IPS-18c (cell line): ENCODE measurements at regions not wholly inside any gene's neighbourhood (a gene's known extent, or its start where the extent isn't known, plus 50 kb on each side); places are given as distances from the start of the nearest gene placed in this dataset.
"Not testable (repeated sequence)": the region's sequence is repeated elsewhere in the genome, so short reads cannot be mapped to it uniquely, and the experiment has no call there.

Experiments
- H3K4me3 ChIP-seq: 2 replicates; pipeline ENCODE4 v1.7.0; 2013; ENCODE audit warnings: low read depth, mild to moderate bottlenecking, low read length, moderate library complexity; ENCODE audit not compliant: insufficient read depth
- H3K9me3 ChIP-seq: one replicate; pipeline ENCODE4 v1.6.1; 2013; ENCODE audit warnings: mild to moderate bottlenecking, low read length, moderate library complexity; ENCODE audit not compliant: control insufficient read depth, insufficient read depth

DNA sequence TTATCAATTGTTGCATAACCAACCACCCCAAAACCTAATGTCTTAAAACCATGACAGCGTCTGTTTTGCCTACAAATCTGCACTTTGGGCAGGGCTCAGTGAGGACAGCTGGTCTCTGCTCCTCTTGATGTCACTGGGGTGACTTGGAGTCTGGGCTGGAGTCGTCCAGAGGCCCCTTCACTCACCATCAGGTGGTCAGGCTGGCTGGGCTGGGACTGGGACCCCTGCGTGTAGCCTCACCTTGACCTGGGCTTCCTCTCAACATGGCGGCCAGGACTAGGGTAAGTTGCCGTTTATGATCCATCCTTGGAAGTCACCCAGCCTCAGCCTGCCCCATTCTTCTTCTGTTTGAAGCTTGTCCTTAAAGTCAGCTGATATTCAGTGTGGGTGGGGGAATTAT lies 116.8 kb upstream of the NKX1-1 start:
- H3K9me3 ChIP-seq, result peaks cover 2% of the 10 kb centered on the region
- H3K4me3 ChIP-seq, result no peak overlapping the region

DNA sequence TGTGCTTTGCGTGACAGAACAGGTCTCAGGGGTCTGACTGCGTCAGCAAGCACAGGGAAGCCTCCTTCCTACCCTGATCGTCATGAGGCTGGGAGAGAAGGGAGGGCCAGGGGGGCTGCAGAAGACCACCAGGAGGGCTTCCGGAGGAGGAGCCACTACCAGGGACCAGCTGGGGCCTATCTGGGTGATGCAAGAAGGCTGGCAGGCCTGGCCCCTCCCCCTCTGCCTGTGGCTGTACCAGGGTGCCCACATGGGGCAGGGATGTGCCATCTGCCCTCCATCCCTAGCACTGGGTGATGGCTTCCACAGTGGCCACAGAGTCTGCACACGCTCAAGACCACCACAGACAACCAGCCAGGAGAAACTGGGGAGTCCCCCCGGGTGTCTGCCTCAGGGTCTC lies 116.4 kb upstream of the NKX1-1 start:
- Histone ChIP-seq H3K4me3 (no peak overlapping the region), H3K9me3 (peaks cover 2% of the 10 kb centered on the region)

DNA sequence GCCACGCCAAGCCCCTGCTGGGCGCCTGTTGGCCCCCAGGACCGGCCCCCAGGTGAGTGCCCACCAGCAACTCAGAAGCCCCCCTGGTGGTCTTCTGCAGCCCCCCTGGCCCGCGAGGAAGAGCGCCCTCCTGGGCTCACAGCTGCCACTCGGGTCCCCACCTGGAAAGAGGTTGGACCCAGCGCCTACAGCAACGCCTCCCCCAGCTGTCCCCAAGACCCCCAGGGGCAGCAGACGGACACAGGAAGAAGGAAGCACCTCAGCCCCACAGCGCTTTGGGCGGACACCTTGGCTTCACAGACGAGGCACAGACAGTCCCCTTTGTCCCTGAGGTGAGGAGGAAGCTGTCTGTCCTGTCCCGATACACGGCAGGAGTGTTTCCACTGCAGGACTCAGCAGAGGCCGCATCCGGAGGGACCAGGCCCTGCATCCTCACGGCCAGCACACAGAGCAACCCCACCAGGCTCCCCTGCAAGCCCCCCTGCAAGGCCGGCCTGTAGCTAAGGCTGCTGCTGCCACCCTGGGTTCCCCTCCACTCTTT lies 115.6 kb upstream of the NKX1-1 start:
- Histone ChIP-seq H3K9me3 (peaks cover 2% of the 10 kb centered on the region), H3K4me3 (no peak overlapping the region)

- H3K9me3 ChIP-seq, H3K4me3 ChIP-seq: not testable (repeated sequence)
These were observed 114.7 kb upstream of the NKX1-1 start for GRCh38 chr4:1520795-1521576.

DNA sequence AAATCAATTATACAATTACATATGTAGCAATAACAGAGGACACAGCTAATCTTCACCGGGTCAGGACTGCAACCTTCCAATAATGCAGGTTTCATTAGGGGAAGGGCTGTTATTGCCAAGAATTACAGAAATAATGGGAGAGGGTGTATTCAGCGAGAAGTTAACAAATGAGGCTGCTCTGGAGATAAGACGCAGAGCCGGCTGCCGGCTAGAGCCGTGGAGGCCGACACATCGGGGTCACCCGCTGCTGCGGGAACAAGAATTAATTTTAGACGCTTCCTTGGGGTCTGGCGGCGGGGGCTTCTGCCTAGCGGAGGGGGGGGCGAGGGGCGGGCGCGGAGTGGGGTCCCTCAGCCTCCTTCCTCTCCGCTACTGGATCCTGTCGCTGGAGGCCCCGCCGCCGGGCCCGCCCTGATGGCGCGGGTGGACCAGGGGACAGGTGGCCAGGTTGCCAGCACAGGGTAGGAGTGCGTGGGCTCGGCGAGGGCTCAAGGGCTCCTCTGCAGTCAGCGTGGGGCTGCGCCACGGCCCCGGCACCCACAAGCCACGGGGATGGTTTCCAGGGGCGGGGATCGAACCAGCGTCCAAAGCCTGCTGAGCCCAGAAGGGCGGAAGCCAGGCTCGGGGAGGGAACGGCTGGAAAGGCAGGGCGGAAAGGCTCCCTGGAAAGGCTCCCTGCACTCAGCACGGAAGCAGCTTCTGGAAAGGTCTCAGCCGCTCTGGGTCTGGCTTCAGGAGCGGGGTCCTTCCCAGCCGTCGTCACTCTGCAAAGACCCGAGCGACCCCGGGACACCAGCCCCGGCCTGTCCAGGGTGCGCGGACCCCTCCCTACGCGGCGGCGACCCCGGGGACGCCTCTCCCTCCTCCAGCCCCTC lies 113.8 kb upstream of the NKX1-1 start:
- Histone ChIP-seq H3K4me3 (no peak overlapping the region), H3K9me3 (peaks cover 2% of the 10 kb centered on the region)

DNA sequence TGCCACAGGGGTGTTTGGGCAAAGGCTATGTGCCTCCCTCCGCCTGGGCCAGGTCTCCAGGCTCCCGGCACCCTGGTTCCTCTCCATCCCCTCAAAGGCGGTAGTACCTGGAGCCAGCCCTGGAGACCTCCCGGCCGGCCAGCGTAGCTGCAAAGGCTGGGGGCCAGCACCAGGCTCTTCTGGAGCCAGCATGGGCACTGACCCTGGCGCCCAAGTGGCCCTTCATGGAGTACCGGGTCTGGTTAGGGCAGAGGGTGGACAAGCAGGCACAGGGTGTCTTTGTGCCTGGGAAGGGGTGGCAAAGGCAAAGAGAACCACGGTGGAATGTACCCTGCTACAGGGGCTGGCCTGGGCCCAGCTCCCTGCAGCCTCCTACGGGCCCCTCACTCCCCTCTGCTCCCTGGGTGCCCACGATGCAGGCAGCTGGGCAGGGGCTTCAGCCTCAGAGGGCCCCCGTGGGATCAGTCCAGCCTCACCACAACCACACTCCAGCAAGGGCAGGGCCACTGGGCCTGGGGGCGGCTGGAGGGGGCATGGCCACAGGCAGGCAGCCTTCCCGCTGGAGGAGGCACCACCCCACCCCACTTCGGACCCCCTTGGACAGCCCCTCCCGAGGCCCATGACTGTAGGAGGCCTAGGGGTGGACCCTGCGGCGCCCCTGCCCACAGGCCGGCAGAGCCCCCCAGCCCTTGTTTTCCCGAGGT lies 112.9 kb upstream of the NKX1-1 start:
- H3K4me3 ChIP-seq, result no peak overlapping the region
- peaks cover 2% of the 10 kb centered on the region for H3K9me3 ChIP-seq

DNA sequence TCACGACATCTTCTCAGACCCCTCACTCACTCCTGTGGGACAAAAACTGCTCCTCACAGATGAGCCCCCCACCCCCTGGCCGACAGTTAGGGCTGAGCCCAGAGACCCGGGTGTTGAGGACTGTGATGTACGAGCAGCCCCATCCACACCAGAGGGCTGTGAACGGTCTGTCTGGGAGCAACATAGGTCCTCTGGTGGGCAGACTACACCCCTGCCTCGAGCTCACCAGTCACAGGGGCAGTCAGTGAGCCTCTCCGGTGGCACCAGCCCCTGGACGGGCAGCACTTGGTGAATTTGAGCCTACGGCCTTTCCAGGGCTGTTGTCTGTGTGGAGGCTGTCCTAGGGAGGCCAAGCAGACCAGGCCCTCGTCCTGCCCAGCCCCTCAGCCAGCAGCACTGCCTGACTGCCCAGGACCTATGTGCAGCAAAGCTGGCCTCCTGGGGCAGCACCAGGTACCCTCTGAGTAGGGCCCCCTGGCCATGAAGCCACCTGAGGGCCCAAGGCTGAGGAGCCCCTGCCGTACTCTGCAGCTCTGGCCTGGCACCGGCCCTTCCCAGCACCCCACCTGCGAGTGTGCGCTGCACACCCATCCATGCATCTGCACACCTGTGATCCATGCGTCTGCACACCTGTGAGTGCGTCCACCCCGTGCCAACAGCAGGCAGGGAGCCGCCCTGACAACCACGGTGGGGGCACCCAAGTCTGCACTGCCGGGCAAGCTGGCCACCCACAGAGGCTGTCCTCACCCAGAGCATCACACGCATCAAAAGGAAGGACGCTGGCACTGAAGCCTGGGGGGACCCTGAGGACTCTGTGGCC lies 111.6 kb upstream of the NKX1-1 start:
- no peak overlapping the region for H3K4me3 ChIP-seq
- H3K9me3 ChIP-seq, result no peaks in the 10 kb centered on the region

DNA sequence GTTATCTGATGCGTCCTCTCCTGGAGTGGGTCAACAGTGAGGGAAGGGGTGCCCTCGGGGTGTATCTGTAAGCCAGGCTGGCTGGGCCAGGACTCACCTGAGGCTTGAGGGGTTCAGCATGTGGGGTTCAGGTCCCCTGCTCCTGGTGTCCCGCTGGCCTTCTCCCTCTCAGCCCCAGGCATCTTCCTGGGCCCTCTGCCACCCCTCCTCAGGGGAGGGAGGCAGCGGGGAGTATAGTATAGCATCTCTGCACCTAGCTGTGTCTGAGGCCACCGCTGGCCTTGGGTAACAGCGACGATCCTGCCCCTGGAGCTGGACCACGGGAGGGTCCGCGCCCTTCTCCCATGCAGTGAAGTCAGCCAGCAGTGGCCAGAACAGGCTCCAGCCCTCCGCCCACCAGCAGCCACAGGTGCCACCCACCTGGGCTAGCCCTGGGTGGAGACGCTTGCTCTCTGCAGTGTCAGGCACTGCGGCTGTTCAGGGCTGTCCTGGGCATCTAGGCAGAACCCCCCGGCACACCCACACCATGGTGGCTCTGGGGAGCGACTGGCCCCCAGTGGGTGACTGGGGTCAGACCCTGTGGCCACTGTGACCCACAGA lies 110.7 kb upstream of the NKX1-1 start:
- Histone ChIP-seq H3K4me3 (no peak overlapping the region), H3K9me3 (no peaks in the 10 kb centered on the region)

DNA sequence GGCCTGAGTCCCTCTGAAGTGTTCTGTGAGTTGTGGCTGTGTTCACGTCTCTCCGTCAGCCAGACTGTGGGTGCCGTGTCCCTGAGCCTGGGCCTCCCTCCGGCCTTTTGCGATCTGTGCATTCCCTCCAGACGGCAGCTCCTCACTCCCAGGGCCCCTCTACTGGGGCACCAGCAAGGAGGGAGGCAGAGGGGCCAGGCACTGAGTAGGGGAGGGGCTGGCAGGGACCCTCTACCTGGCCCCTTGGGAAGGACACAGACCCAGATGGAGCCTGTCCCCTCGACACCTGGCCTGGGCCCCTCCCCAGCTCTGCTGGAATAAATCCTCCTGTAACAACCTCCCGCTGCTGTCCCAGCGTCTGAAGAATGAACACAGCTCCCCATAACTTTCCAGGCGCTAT lies 110.0 kb upstream of the NKX1-1 start:
- Histone ChIP-seq H3K4me3 (no peak overlapping the region), H3K9me3 (no peaks in the 10 kb centered on the region)

- H3K9me3 ChIP-seq, result no peaks in the 10 kb centered on the region
These were observed 109.5 kb upstream of the NKX1-1 start for GRCh38 chr4:1515763-1516162.

DNA sequence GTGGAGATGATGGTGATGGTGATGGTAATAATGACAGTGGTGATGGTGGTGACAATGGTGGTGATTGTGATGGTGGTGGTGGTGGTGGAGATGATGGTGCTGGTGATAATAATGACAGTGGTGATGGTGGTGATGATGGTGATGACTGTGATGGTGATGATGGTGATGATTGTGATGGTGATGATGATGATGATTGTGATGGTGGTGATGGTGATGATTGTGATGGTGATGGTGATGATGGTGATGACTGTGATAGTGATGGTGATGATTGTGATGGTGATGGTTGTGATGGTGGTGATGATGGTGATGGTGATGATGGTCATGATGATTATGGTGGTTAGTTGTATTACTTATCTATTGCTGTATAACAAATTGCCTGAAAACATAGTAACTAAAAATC lies 108.9 kb upstream of the NKX1-1 start:
- Histone ChIP-seq H3K9me3 (no peaks in the 10 kb centered on the region), H3K4me3 (no peak overlapping the region)

More at GRCh38 chr4:1515763-1516162, 109.5 kb upstream of the NKX1-1 start:
- H3K4me3 ChIP-seq, result no peak overlapping the region

GRCh38 chr4:1514612-1515011 lies 108.4 kb upstream of the NKX1-1 start:
- Histone ChIP-seq H3K4me3 (no peak overlapping the region), H3K9me3 (no peaks in the 10 kb centered on the region)

- H3K4me3 ChIP-seq, result no peak overlapping the region
These were observed 107.8 kb upstream of the NKX1-1 start for GRCh38 chr4:1513936-1514483.

DNA sequence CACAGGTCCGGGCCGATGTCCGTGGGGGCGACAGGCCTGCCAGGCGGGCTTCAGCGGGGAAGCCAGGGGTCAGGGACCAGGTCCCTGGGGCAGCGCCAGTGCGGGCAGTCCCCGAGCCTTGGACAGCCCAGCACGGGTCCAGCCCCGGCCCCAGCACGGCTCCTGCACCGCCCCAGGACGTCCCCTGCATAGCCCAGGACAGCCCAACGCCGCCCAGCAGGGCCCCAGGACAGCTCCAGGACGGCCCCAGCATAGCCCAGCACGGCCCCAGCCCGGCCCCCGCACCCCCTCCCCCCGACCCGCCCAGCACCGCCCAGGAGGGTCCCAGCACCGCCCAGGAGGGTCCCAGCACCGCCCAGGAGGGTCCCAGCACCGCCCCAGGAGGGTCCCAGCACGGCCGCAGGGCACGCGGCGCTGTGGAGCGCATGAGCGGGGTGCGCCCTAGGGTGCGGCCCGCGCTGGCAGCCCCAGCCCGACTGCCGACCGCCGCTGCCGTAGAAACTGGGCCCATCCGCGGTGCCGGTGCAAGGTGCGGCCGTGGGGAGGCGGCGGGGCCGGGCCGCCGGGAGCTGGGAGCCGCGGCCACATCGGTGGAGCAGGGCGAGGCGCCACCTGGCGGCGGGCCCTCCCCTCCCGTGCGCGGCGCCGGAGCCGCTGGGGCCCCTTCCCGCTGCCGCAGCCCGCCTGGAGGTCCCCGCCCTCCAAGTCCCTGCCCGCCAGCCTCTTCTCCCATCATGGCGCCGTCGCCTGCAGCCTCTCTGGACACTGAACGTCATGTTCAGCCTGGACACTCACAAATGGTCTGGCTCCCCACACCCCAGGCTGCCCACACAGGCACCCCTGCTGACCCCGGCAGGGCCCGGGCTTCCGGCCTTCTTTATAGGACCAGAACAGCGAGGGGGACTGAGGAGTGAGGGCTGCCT lies 106.8 kb upstream of the NKX1-1 start:
- Histone ChIP-seq H3K9me3 (no peaks in the 10 kb centered on the region), H3K4me3 (peak overlapping the region; percentile 41)

More at GRCh38 chr4:1513936-1514483, 107.8 kb upstream of the NKX1-1 start:
- no peaks in the 10 kb centered on the region for H3K9me3 ChIP-seq

DNA sequence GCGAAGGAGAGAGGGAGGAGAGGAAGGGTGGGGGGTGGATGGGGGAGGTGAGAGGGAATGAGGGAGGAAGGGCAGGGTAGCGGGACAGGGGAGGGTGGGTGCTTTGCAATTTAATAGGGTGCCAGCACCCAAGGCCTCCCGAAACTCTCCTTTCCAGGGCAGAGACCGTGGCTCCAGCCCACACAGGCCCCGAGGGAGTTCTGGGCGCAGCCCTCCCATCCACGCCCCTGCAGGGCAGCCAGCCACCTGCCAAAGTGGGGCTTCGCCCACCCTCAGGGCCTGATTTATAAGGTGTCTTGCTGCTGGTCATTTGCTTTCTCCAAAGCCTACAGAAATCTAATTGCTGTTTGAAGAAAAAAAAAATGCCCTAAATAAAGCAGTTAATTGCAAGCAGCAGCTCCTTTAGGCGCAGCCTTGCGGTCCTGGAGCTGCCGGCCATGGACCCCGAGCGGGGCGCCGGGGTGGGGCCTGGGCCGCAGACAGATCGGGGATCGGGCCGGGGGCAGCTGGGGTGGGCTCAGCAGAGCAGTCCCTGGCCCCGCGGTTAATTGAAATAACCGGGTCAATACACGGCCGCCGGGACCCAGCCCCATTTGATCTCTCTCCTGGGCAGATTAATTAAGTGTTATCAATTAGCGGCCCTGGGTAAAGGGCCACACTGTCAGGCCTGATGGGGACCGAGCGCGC lies 106.0 kb upstream of the NKX1-1 start:
- H3K9me3 ChIP-seq, result no peaks in the 10 kb centered on the region
- H3K4me3 ChIP-seq, result no peak overlapping the region
